ENCODE measurements at regions not wholly inside any gene's neighbourhood (a gene's known extent, or its start where the extent isn't known, plus 50 kb on each side); places are given as distances from the start of the nearest gene placed in this dataset.

- no peak for TF ChIP-seq YY1 (IDR thresholded peaks at IDR 0.05; ENCODE audit: insufficient read depth, insufficient read length)
- TF ChIP-seq SUZ12 (IDR thresholded peaks at IDR 0.05; ENCODE audit: extremely low read depth, insufficient read depth, insufficient read length) = no peak
- no peak for TF ChIP-seq ZNF274 (IDR thresholded peaks at IDR 0.05; ENCODE audit: low read depth, low read length)
Measured at GRCh38 chr7:54632696-54633095, 90.5 kb downstream of the VSTM2A start.
